Neural progenitor cell (in vitro differentiated cells): ENCODE measurements at regions not wholly inside any gene's neighbourhood (a gene's known extent, or its start where the extent isn't known, plus 50 kb on each side); places are given as distances from the start of the nearest gene placed in this dataset.

Experiments used
- DNase-seq: peaks from one replicate; pipeline ENCODE4 v3.0.0-alpha.2; 2016; ENCODE audit warnings: low spot score
- H2AFZ ChIP-seq: fragments of 200-600 bp; sonication (generic); replicated peaks from 2 replicates; pipeline ENCODE4 v1.6.1; 2016; ENCODE audit warnings: antibody characterized with exemption
- H3F3A ChIP-seq: fragments of 200-600 bp; sonication (generic); 2 replicates; pipeline ENCODE4 v1.6.1; 2016; ENCODE audit warnings: antibody characterized with exemption, low read depth
- H3K27ac ChIP-seq: fragments of 200-600 bp; sonication (generic); 2 replicates; pipeline ENCODE4 v1.5.1; 2016; ENCODE audit warnings: mild to moderate bottlenecking
- H3K27me3 ChIP-seq: fragments of 200-600 bp; sonication (generic); 2 replicates; pipeline ENCODE4 v1.6.1; 2016; ENCODE audit warnings: mild to moderate bottlenecking, moderate library complexity
- H3K36me3 ChIP-seq: fragments of 200-600 bp; sonication (generic); 2 replicates; pipeline ENCODE4 v1.5.1; 2016
- H3K4me1 ChIP-seq: fragments of 200-600 bp; sonication (generic); 2 replicates; pipeline ENCODE4 v1.6.1; 2016; ENCODE audit warnings: mixed run types
- H3K4me2 ChIP-seq: fragments of 200-600 bp; sonication (generic); 2 replicates; pipeline ENCODE4 v1.6.1; 2016
- H3K4me3 ChIP-seq: fragments of 200-600 bp; sonication (generic); 2 replicates; pipeline ENCODE4 v1.5.1; 2016
- H3K79me2 ChIP-seq: fragments of 200-600 bp; sonication (generic); 2 replicates; pipeline ENCODE4 v1.6.1; 2016; ENCODE audit warnings: low read depth
- H3K9ac ChIP-seq: fragments of 200-600 bp; sonication (generic); 2 replicates; pipeline ENCODE4 v1.6.1; 2016
- H3K9me3 ChIP-seq: fragments of 200-600 bp; sonication (generic); 2 replicates; pipeline ENCODE4 v1.5.1; 2016; ENCODE audit warnings: low read depth
- H4K20me1 ChIP-seq: fragments of 200-600 bp; sonication (generic); 2 replicates; pipeline ENCODE4 v1.6.1; 2016; ENCODE audit warnings: low read depth
- H3K27ac Mint-ChIP-seq: 3 replicates; pipeline ENCODE4 v1.8.0; 2021; ENCODE audit warnings: mixed read lengths
- H3K27me3 Mint-ChIP-seq: 2 replicates; pipeline ENCODE4 v1.8.0; 2022; ENCODE audit warnings: low read depth, mild to moderate bottlenecking, inconsistent platforms, moderate library complexity, mixed read lengths; ENCODE audit not compliant: insufficient read depth
- H3K36me3 Mint-ChIP-seq: 3 replicates; pipeline ENCODE4 v1.8.0; 2021; ENCODE audit warnings: mixed read lengths
- H3K4me1 Mint-ChIP-seq: 3 replicates; pipeline ENCODE4 v1.8.0; 2021; ENCODE audit warnings: mixed read lengths
- H3K4me3 Mint-ChIP-seq: 3 replicates; pipeline ENCODE4 v1.8.0; 2021; ENCODE audit warnings: mild to moderate bottlenecking, moderate library complexity, mixed read lengths
- H3K9me3 Mint-ChIP-seq: 3 replicates; pipeline ENCODE4 v1.8.0; 2020; ENCODE audit warnings: mixed read lengths
- CTCF ChIP-seq: fragments of 200-600 bp; sonication (generic); IDR thresholded peaks from 2 replicates; pipeline ENCODE4 v1.5.1; 2017; ENCODE audit warnings: antibody characterized with exemption, mild to moderate bottlenecking
- EZH2 ChIP-seq: fragments of 200-600 bp; sonication (generic); IDR thresholded peaks from 2 replicates; pipeline ENCODE4 v1.6.1; 2017; ENCODE audit warnings: antibody characterized with exemption, mild to moderate bottlenecking, moderate library complexity
- EZH2phosphoT487 ChIP-seq: fragments of 200-600 bp; sonication (generic); IDR thresholded peaks from 2 replicates; pipeline ENCODE4 v1.6.1; 2017; ENCODE audit warnings: antibody characterized with exemption

- Histone ChIP-seq H3K4me3 (no peak overlapping the region), H3F3A (no peaks in the 10 kb centered on the region), H3K9ac (no peak overlapping the region), H3K27me3 (no peaks in the 10 kb centered on the region), H4K20me1 (no peaks in the 10 kb centered on the region), H3K36me3 (no peaks in the 10 kb centered on the region), H3K4me1 (no peaks in the 10 kb centered on the region), H3K27ac (no peak overlapping the region), H3K9me3 (peaks cover 7% of the 10 kb centered on the region), H3K79me2 (no peaks in the 10 kb centered on the region), H2AFZ (no peak overlapping the region), H3K4me2 (no peak overlapping the region)
- Mint-ChIP-seq H3K36me3 (peaks cover 2% of the 10 kb centered on the region), H3K27me3 (no peaks in the 10 kb centered on the region), H3K27ac (no peak overlapping the region), H3K4me3 (no peak overlapping the region), H3K9me3 (peaks cover 5% of the 10 kb centered on the region), H3K4me1 (no peaks in the 10 kb centered on the region)
- no peak for DNase-seq
- TF ChIP-seq EZH2, result no peak
- no peak for TF ChIP-seq EZH2phosphoT487
Measured at GRCh38 chrX:6890544-6891261, 256.8 kb upstream of the STS start.

DNA sequence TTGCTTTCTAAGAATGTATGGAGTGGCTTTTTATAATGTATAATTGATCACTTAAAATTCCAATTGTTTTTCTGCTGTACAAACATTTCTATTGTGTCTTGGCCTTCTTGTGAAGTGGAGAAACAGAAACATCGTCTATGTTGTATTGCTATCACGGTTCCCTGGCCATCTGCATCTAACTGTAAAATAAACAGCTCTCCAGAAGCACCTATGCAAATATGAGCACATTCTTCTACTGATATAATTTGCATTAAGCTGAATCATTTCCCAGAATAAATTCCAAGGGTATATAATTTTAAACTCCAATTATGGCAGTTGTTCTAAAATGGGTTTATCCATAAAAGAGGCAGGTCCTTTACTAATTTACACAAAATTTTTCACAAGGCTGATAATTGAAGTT, 261.6 kb upstream of the STS start:
- Mint-ChIP-seq H3K9me3 (no peaks in the 10 kb centered on the region), H3K4me3 (no peak overlapping the region), H3K27ac (no peak overlapping the region), H3K27me3 (no peaks in the 10 kb centered on the region), H3K4me1 (no peaks in the 10 kb centered on the region), H3K36me3 (no peaks in the 10 kb centered on the region)
- Histone ChIP-seq H3K27me3 (no peaks in the 10 kb centered on the region), H3K36me3 (no peaks in the 10 kb centered on the region), H3K27ac (no peak overlapping the region), H3K79me2 (no peaks in the 10 kb centered on the region), H3K9ac (no peak overlapping the region), H4K20me1 (no peaks in the 10 kb centered on the region), H3K4me2 (no peak overlapping the region), H3K4me3 (no peak overlapping the region), H3K4me1 (no peaks in the 10 kb centered on the region), H2AFZ (no peak overlapping the region), H3F3A (no peaks in the 10 kb centered on the region), H3K9me3 (no peaks in the 10 kb centered on the region)
- TF ChIP-seq CTCF (no peak), EZH2 (no peak), EZH2phosphoT487 (no peak)
- DNase-seq, result no peak

DNA sequence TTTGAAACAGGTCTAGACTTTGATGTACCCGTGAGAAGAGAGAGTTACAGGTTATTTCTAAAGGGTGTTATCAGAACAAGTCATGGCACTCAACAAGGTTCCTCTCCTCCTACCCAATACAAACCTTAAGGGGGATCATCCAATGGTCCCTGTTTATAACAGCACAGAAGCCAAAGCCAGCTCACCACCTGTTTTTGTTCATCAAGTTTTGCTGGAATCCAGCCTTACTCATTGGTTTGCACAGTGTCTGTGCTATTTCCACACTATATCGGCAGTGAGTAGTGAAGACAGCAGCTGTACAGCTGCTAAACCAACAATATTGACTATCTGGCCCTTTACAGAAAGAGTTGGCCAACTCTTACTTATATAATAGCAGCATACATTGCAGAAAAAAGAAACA, 262.1 kb upstream of the STS start:
- H3K4me3 Mint-ChIP-seq, result no peak overlapping the region
- Histone ChIP-seq H3K4me3 (no peak overlapping the region), H3K27me3 (no peaks in the 10 kb centered on the region), H3K4me2 (no peak overlapping the region), H2AFZ (no peak overlapping the region), H3K27ac (no peak overlapping the region), H3K4me1 (no peaks in the 10 kb centered on the region), H3K79me2 (no peaks in the 10 kb centered on the region), H4K20me1 (no peaks in the 10 kb centered on the region), H3K9me3 (no peaks in the 10 kb centered on the region), H3K9ac (no peak overlapping the region), H3K36me3 (no peaks in the 10 kb centered on the region), H3F3A (no peaks in the 10 kb centered on the region)
- H3K36me3 Mint-ChIP-seq, result no peaks in the 10 kb centered on the region
- no peak for DNase-seq
- H3K4me1 Mint-ChIP-seq, result no peaks in the 10 kb centered on the region
- H3K27ac Mint-ChIP-seq, result no peak overlapping the region
- H3K9me3 Mint-ChIP-seq, result no peaks in the 10 kb centered on the region
- no peaks in the 10 kb centered on the region for H3K27me3 Mint-ChIP-seq
- TF ChIP-seq CTCF (no peak), EZH2 (no peak), EZH2phosphoT487 (no peak)

DNA sequence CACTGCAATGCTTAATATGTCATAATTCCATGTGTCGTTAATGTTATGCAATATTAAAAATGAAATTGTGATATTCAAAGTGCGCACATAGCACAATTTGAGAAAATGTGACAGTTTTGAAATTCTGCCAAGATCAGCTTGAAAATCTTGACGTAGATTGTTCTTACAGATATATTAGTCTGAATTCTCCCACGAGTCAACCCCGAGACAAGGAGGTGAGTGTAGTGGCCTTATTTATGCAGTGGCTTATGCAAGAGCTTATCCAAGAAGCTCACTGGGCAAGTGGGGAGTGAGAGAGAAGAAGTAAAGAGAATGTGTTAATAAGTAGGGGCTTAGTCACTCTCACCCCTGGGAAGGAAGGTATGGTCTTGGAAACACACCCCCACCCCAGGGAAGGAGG, 286.1 kb upstream of the STS start:
- H3K36me3 Mint-ChIP-seq, result peaks cover 4% of the 10 kb centered on the region
- DNase-seq, result no peak
- peaks cover 10% of the 10 kb centered on the region for H3K4me1 Mint-ChIP-seq
- H3K27me3 Mint-ChIP-seq, result peaks cover 2% of the 10 kb centered on the region
- H3K79me2 ChIP-seq, result no peaks in the 10 kb centered on the region
- TF ChIP-seq EZH2, result no peak
- TF ChIP-seq CTCF, result no peak
- no peak for TF ChIP-seq EZH2phosphoT487
- H2AFZ ChIP-seq, result no peak overlapping the region
- peaks cover 3% of the 10 kb centered on the region for H3K9me3 ChIP-seq
- peaks cover 14% of the 10 kb centered on the region for H3K9me3 Mint-ChIP-seq
- H3K27ac ChIP-seq, result no peak overlapping the region
- no peak overlapping the region for H3K4me3 Mint-ChIP-seq
- no peak overlapping the region for H3K4me2 ChIP-seq
- no peaks in the 10 kb centered on the region for H4K20me1 ChIP-seq
- no peak overlapping the region for H3K27ac Mint-ChIP-seq
- no peak overlapping the region for H3K9ac ChIP-seq
- no peaks in the 10 kb centered on the region for H3K36me3 ChIP-seq
- H3F3A ChIP-seq, result no peaks in the 10 kb centered on the region
- H3K4me3 ChIP-seq, result no peak overlapping the region
- H3K27me3 ChIP-seq, result no peaks in the 10 kb centered on the region
- H3K4me1 ChIP-seq, result no peaks in the 10 kb centered on the region
